Stomach (tissue), 8 donors: ENCODE measurements at regions not wholly inside any gene's neighbourhood (a gene's known extent, or its start where the extent isn't known, plus 50 kb on each side); places are given as distances from the start of the nearest gene placed in this dataset.

Source experiments
- DNase-seq, 2 donors: peaks; one replicate each; pipeline versions ENCODE4 v3.0.0 to v3.0.0-alpha.2; 2013 to 2019
- H3K27ac ChIP-seq, 5 donors: fragments of 200-600 bp in 4 of 5; sonication (generic) in 4 of 5; one replicate each; pipeline ENCODE4 v1.5.1; 2013 to 2019; ENCODE audit warnings: mild to moderate bottlenecking in 1 of 5, moderate library complexity in 1 of 5
- H3K27me3 ChIP-seq, 3 donors: fragments of 200-600 bp; sonication (generic); one replicate each; pipeline ENCODE4 v1.5.1; 2017 to 2019; ENCODE audit warnings: mixed run types in 1 of 3
- H3K36me3 ChIP-seq, 4 donors: fragments of 200-600 bp; sonication (generic); 1 replicate in 3 of 4; 2 replicates in 1 of 4; pipeline ENCODE4 v1.5.1; 2016 to 2019
- H3K4me1 ChIP-seq, 4 donors: fragments of 200-600 bp; sonication (generic); one replicate each; pipeline ENCODE4 v1.5.1; 2016 to 2019
- H3K4me3 ChIP-seq, 4 donors: fragments of 200-600 bp; sonication (generic) in 3 of 4; one replicate each; pipeline ENCODE4 v1.5.1; 2016 to 2019; ENCODE audit warnings: mild to moderate bottlenecking in 1 of 4
- H3K9me3 ChIP-seq, 4 donors: fragments of 200-600 bp; sonication (generic); one replicate each; pipeline ENCODE4 v1.5.1; 2016 to 2019
- CTCF ChIP-seq, 7 experiments: fragments of 450-650 bp in 4 of 7; fragments of 200-600 bp in 3 of 7; sonication (generic) in 3 of 7; IDR thresholded peaks; one replicate each; pipeline ENCODE4 v1.5.1; 2016 to 2019; ENCODE audit warnings: antibody characterized with exemption in 7 of 7, control low read depth in 2 of 7, mild to moderate bottlenecking in 1 of 7
- EP300 ChIP-seq: sonication (generic); formaldehyde crosslinking; IDR thresholded peaks from one replicate; pipeline ENCODE4 v1.6.1; 2017; ENCODE audit warnings: antibody characterized with exemption
- POLR2A ChIP-seq, 4 donors: fragments of 450-650 bp; IDR thresholded peaks; one replicate each; pipeline ENCODE4 v1.6.1; 2016; ENCODE audit warnings: antibody characterized with exemption in 4 of 4, control low read depth in 2 of 4, mild to moderate bottlenecking in 1 of 4, moderate library complexity in 1 of 4
- POLR2AphosphoS5 ChIP-seq, 3 donors: sonication (generic); formaldehyde crosslinking; IDR thresholded peaks; one replicate each; pipeline ENCODE4 v1.6.1; 2016; ENCODE audit warnings: antibody characterized with exemption in 3 of 3
- WGBS, 5 donors: extraction: QIAGEN DNeasy Blood & Tissue Kit in 3 of 5; methylation state at CpG; one replicate each; pipeline versions ENCODE4 v1.1.5 to v1.1.7; 2013 to 2018; 5-methylcytosine and 5-hydroxymethylcytosine counted together
- intact Hi-C: fragments of 100-400 bp; cut with DNase I; formaldehyde crosslinking; loops from one replicate; pipeline ENCODE4 v1.15.1; 2023; ENCODE audit warnings: low total_unique reads
- donor health status: healthy with polysubstance abuse.
- donor health status: Bipolar disorder and iron deficiency.
- donor health status: healthy.

- Histone ChIP-seq H3K4me3 (no peak overlapping the region), H3K27me3 (no peaks in the 10 kb centered on the region), H3K9me3 (peaks cover 0 to 11% (median 0%) of the 10 kb centered on the region in 4 donors), H3K36me3 (no peaks in the 10 kb centered on the region), H3K4me1 (no peaks in the 10 kb centered on the region), H3K27ac (no peak overlapping the region)
- TF ChIP-seq CTCF (IDR thresholded peaks at IDR 0.05) (no peak), POLR2A (IDR thresholded peaks at IDR 0.05) (no peak), POLR2AphosphoS5 (IDR thresholded peaks at IDR 0.05) (no peak), EP300 (no peak)
- 63 to 86% (median 73%) methylated on average over 8 of the region's 8 CpGs for WGBS, 5 donors
- no peak for DNase-seq
- intact Hi-C loops: no loop called here
Observed at GRCh38 chr14:61120576-61120975, 139.5 kb downstream of the SLC38A6 start.

- Histone ChIP-seq H3K27ac (no peak overlapping the region), H3K4me1 (no peaks in the 10 kb centered on the region), H3K4me3 (no peak overlapping the region), H3K27me3 (no peaks in the 10 kb centered on the region), H3K36me3 (no peaks in the 10 kb centered on the region), H3K9me3 (peaks cover 0 to 27% (median 10%) of the 10 kb centered on the region in 4 donors)
- no peak for DNase-seq
- intact Hi-C loops: no loop called here
- WGBS, 5 donors: 46 to 60% (median 56%) methylated on average over 1 of the region's 1 CpG
- TF ChIP-seq POLR2AphosphoS5 (IDR thresholded peaks at IDR 0.05) (no peak), POLR2A (IDR thresholded peaks at IDR 0.05) (no peak), CTCF (IDR thresholded peaks at IDR 0.05) (no peak), EP300 (no peak)
Observed at GRCh38 chr14:61119006-61119405, 138.0 kb downstream of the SLC38A6 start.

- Histone ChIP-seq H3K27ac (no peak overlapping the region), H3K4me3 (no peak overlapping the region), H3K27me3 (peaks cover 0 to 14% (median 0%) of the 10 kb centered on the region in 3 donors), H3K9me3 (peaks cover 0 to 29% (median 16%) of the 10 kb centered on the region in 4 donors), H3K36me3 (no peaks in the 10 kb centered on the region), H3K4me1 (no peaks in the 10 kb centered on the region)
- intact Hi-C loops: no loop called here
- no peak for DNase-seq
- 91 to 100% (median 92%) methylated on average over 5 to 10 of the region's 10 CpGs for WGBS, 5 donors
- TF ChIP-seq POLR2A (IDR thresholded peaks at IDR 0.05) (no peak), EP300 (no peak)
Observed at GRCh38 chr14:61116369-61116768, 135.3 kb downstream of the SLC38A6 start.

- Histone ChIP-seq H3K36me3 (no peaks in the 10 kb centered on the region), H3K4me1 (no peaks in the 10 kb centered on the region), H3K27me3 (peaks cover 0 to 22% (median 0%) of the 10 kb centered on the region in 3 donors), H3K9me3 (peaks cover 0 to 23% (median 16%) of the 10 kb centered on the region in 4 donors), H3K27ac (no peak overlapping the region), H3K4me3 (no peak overlapping the region)
- intact Hi-C loops: no loop called here
- no peak for TF ChIP-seq EP300
- no peak for TF ChIP-seq CTCF (IDR thresholded peaks at IDR 0.05)
- TF ChIP-seq POLR2A (IDR thresholded peaks at IDR 0.05): no peak
- WGBS, 5 donors: 49 to 74% (median 67%) methylated on average over 6 of the region's 6 CpGs
- no peak for DNase-seq
Observed at GRCh38 chr14:61113561-61114225, 132.6 kb downstream of the SLC38A6 start.

- H3K36me3 ChIP-seq: no peaks in the 10 kb centered on the region
- peaks cover 0 to 23% (median 16%) of the 10 kb centered on the region in 4 donors for H3K9me3 ChIP-seq
- intact Hi-C loops: no loop called here
- 89 to 95% (median 92%) methylated on average over 5 of the region's 5 CpGs for WGBS, 5 donors
- H3K4me1 ChIP-seq: no peaks in the 10 kb centered on the region
- no peak overlapping the region for H3K27ac ChIP-seq
- TF ChIP-seq CTCF (IDR thresholded peaks at IDR 0.05) (no peak), POLR2AphosphoS5 (IDR thresholded peaks at IDR 0.05) (no peak), EP300 (no peak), POLR2A (IDR thresholded peaks at IDR 0.05) (no peak)
- H3K27me3 ChIP-seq: peaks cover 0 to 22% (median 0%) of the 10 kb centered on the region in 3 donors
- H3K4me3 ChIP-seq: no peak overlapping the region
- DNase-seq: no peak
Observed at GRCh38 chr14:61112506-61112905, 131.5 kb downstream of the SLC38A6 start.
